ENCODE measurements at regions not wholly inside any gene's neighbourhood (a gene's known extent, or its start where the extent isn't known, plus 50 kb on each side); places are given as distances from the start of the nearest gene placed in this dataset.
"Not testable (repeated sequence)": the region's sequence is repeated elsewhere in the genome, so short reads cannot be mapped to it uniquely, and the experiment has no call there.

DNA sequence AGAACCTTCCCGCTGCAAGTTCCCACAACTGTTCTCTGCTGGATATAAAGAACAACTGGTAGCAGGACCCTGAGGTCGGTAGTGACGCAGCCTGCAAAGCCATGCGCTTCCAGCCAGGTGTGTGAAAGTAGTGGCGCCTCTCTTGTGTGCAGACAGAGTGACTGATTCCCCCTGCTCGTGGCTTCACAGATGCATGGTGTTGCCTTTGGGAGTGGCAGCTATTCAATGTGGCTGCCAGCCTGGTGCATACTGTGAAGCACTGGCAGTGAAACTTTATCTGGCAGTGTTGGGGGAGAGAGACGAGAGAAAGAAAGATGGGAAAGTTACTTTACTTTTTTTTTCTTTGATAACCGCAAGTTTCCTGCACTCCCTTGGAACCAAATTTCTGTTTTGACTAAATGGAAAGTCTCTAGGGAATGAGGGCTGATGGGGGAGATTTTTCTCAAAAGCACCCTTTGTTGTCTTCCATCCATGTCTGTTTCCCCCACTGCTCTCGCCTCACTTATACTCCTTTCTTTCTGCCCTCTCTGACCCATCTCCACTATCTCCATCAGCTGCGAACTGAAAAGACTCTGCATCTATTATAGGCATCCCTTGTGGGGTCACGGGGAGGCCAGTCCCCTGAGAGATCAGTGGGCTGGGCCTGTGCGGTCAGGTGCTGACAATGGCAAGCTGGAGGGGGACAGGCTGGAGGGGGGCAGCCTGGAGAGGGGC, 90.0 kb upstream of the TNP1 start:
- DNase-seq, result no peak

GRCh38 chr2:216947055-216947454, 87.2 kb upstream of the TNP1 start:
- no peak for DNase-seq

DNA sequence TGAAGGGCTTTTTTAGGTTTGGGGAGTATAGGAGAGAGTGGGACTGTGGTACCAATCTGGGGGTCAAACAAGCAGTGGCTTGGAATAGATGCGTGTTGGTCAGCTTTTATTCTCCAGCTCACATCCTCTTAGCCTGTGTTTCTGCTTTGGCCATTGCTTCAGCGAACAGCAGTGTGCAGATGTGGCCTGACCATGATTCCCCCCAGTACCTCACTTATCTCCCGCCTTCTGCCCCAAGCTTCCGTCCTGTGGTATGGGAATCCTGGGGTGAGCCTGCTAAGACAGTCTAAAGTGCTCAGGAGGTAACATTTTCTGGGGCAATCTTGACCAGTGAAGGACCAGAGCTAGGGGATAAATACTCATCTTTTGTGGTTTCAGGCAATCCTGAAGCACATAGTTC, 84.9 kb upstream of the TNP1 start:
- no peak for DNase-seq

GRCh38 chr2:216943109-216943508, 83.2 kb upstream of the TNP1 start:
- DNase-seq, result no peak

- no peak for DNase-seq
Measured at GRCh38 chr2:216942465-216942864, 82.6 kb upstream of the TNP1 start.

DNA sequence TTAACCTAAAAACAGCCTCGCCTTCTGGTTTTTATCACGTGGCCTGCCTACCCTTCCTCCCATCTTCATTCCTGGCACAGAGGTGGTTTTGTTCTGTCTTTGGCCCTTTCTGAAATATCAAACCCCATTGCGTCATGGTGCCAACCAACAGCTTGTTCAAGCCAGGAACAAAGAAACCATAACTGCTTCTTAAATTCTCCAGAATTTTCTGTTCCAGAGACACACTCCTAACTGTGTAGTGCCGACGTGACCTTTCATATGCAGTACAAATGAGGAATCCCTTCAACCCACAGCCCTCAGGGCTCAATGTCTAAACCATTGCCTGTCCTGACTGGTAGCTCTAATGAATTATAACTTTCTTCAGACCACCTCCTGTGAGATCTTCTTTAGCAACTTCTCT, 82.2 kb upstream of the TNP1 start:
- DNase-seq, result no peak

DNA sequence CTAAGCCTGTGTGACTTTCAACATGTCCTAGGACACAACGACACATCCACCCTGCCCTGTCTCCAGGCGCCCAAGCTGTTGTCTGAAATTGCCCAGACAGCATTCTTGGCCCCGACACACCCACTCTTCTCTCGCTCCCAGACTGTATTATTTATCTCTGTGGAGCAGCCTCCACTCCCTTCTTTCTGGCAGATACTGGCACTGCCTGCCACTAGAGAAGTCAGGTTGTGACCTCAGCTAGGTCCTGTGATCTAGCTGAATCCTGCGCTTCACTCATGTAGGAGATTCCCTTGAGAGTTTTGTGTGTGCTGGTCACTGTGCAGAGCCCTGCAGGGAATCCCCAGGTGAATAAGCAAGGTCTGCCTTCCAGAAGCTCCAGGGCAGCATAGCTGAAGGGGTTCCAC, 77.1 kb upstream of the TNP1 start:
- DNase-seq, result no peak

DNA sequence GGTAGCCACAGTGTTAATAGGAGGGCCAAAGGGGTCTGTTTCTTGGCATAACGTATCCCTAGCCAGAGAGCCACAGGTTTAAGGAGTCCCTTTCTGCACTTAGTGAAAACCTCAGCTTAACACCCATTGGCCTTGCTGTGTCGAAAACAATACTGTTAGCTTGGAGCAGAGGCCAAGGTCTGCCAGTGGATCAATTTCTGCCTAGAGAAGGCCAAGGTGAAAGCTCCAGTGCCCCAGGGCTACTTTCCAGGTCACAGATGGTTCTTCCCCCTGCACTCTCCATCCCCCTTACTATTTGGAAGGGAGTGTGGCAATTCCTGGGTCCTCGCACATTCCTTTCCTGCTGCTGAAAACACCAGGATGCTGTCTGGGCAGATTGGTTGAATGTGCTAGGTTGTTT, 74.8 kb upstream of the TNP1 start:
- DNase-seq, result no peak

DNA sequence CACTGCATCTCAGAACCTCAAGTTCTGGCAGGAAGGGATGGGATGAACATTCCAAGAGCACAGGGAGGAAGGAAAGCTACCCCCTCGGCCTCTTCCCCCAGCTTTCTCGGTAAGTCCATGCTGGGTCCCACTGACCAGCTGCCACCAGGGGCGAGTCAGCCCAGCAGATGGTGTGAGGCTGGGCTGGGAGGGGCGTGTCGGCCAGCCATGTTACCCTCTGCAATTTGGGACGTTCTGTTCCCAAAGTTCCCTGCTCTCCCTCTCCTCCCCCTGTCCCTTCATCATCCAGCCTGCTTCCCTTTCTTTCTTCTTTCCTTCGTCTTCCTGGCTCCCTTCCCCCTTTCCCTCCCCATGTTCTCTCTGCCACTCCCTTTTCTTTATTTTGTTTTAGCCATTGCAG, 74.3 kb upstream of the TNP1 start:
- DNase-seq, result no peak

DNA sequence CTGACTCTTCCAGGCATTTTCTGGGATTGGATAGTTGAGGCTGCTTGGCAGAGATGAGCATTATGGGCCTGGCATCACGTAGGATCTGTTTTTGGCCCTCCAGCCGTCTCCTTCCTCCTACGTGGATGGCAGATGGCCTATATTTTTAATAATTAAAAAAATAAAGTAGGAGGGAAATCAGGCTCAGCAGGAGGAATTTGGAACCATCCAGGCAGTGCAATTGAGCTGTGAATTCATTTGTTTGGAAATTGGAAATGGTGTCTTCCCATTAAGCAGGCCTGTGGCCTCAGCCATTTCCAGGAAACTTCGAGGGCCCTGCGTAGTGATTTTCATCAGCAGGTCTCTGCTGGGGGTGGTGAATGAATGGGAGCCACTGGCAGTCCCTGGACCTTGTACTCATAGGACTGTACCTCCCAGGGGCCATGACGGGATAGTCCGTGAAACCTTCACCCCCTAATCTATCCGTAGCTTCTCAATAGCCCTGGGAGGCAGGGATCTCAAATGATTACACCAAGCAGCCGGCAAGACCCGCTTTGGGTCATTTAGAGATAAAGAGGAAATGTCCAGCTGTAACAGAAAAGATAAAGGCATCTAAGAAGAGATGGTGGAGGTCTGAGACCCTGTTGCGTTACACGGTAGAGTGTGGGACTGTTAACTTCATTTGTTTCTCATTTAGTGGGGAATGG, 73.1 kb upstream of the TNP1 start:
- no peak for DNase-seq

DNA sequence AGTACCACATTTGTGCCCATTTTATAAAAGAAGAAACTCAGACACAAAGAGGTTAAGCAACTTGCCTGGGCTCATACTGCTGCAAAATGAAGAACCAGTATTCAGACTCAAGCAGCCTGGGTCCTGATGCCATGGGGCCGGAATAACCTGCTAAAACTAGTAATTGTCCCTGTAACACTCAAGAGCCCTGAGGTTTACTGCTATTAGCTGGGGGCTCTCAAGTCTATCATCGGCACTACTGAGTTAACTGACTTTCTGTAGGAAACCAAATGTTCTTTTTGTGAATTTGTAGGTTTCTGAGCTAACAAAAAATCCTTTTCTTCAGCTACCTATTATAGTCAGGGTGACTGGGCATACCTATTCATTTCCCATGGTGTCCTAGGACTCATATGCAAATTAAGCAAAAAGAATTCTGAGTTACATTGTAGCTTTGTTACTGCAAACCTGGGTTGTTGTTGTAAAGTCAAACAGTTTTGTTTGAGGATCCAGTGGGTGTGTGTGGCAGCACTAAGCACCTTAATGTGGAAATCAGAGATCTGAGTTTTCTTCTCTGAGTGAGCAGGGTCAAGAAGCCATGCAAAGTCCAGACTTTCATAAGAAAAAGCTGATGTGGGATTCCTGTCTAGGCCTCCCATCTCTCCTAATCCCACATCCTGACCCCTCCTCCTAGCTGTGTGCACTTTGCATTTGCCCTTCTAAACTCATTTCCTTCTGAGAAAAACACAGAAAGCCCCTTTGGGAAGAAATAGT, 72.4 kb upstream of the TNP1 start:
- DNase-seq, result no peak

DNA sequence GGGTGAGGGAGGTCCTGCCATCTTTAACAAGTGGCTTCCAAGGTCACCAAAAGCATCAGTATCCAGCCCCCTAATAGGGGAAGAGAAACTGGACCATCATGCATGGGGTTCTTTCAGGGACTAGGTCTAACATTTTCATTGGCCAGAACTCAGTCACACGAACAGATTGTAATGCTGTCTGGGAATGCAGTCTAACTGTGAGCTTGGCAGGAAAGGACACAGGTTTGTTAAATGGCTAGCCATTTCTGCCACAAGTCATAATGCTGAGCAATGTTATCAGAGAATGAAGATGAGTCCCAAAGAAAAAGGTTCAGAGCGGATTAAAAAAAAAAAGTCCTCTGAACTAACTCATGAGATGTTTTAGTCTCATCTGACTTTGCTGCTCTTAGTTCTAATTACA, 70.9 kb upstream of the TNP1 start:
- no peak for DNase-seq

DNA sequence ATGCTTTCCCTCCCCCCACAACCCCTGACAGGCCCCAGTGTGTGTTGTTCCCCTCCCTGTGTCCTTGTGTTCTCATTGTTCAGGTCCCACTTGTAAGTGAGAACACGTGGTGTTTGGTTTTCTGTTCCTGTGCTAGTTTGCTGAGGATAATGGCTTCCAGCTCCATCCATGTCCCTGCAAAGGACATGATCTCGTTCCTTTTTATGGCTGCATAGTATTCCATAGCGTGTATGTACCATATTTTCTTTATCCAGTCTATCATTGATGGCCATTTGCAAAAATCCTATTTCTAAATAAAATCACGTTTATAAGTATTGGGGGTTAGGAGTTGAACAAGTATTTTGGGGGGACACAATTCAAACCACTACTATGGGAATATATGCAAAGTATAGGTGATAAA, 69.5 kb upstream of the TNP1 start:
- not testable (repeated sequence) for DNase-seq

DNA sequence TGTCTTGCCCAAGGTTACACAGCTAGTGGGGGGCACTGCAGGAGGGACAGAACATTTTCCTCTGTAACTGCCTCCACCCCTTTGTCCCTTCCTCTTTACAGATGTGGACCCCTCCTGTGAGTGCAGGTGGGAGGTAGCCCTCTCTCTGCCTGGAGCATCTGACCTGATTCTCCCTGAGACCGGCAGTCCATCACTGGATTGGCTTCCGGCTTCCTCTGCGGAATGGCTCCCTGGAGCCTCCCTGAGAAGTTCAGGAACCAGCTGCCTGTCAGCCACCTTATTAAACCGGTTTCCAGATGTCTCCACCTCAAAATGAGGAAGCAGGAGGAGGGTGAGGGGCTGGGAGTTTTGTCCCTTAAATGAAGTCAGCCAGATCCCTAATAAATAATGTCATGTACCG, 67.3 kb upstream of the TNP1 start:
- DNase-seq, result no peak

GRCh38 chr2:216925636-216926366, 65.9 kb upstream of the TNP1 start:
- no peak for DNase-seq

GRCh38 chr2:216925006-216925405, 65.1 kb upstream of the TNP1 start:
- DNase-seq, result no peak

DNA sequence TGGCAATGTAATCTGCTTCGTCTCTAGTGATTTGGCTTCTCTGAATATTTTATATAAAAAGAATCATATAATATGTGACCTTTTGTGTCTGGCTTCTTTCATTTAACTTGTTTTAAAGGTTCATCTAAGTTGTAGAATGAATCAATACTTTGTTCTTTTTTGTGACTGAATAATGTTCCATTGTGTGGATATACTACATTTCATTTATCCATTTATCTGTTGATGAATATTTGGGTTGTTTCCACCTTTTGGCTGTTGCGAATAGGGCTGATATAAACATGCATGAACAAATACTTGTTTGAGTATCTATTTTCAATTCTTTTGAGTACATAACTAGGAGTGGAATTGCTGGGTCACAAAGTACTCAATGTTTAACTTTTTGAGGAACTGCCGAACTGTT, 63.8 kb upstream of the TNP1 start:
- no peak for DNase-seq

DNA sequence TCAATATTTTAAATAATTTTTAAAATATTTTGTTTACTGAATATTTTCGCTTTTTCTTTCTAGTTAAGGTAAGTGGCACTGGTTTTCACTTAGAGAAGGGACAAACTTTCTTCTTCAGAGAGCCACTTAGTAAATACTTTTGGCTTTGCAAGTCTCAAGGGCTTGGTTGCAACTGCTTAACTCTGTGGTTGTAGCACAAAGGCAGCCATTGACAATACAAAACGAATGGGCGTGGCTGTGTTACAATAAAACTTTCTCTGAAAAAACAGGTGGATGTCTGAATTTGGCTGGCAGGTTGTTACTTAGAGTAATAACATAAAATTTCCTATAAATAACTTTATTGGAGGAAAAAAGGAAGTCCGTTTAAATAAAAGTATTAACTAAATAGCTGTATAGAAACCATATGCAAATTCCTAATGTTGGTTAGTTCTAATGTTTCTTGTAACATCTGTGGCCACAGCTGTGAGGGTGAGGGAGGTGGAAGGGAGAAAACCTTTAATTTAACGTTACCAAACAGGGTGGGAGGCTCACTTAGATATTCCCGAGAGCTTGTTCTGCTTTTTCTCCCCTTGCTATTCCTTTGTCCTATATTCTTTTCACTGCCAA, 62.4 kb upstream of the TNP1 start:
- no peak for DNase-seq

- no peak for DNase-seq
Measured at GRCh38 chr2:216920937-216921456, 61.1 kb upstream of the TNP1 start.

GRCh38 chr2:216920143-216920876, 60.4 kb upstream of the TNP1 start:
- DNase-seq, result no peak

DNA sequence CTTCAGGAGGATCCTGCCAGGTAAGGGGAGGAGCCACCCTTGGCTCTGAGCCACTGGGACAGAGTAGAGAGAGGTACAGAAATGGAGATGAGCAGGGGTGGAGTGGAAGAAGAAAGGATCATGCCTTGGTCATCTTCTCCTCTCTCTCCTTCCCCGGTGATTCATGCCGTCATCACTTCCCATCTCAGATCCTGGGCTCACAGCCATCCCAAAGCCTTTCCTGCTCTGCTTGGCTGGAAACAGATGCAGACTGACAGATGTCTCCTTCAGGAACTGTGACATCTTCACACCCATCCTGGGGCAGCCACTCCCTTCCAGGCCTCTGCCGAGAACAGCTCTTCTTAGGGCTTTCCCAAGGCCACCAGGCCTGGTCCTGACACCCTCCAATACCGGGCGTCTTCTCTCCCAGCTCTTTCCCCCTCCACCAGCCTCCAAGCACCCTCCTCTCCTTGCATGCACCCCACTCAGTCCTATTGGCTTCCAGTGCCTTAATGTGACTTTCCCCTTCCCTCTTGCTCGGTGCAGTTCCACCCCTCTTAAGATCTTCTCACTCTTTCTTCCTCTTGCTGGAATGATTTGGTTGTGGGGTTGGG, 58.3 kb upstream of the TNP1 start:
- DNase-seq, result no peak

All from NCI-H774 (cell line).